HG03103 (cell line): ENCODE measurements at regions not wholly inside any gene's neighbourhood (a gene's known extent, or its start where the extent isn't known, plus 50 kb on each side); places are given as distances from the start of the nearest gene placed in this dataset.

Experiments used
- ATAC-seq: cut with Tn5 transposase; IDR thresholded peaks from one replicate; pipeline ENCODE4 v1.9.1; 2021; ENCODE audit warnings: low read depth; ENCODE audit not compliant: unreplicated experiment

- ATAC-seq: no peak
These were observed 305.3 kb downstream of the SLC6A15 start for GRCh38 chr12:84607170-84607819.

- no peak for ATAC-seq
These were observed 306.6 kb downstream of the SLC6A15 start for GRCh38 chr12:84605983-84606382.

GRCh38 chr12:84604551-84604950, 308.0 kb downstream of the SLC6A15 start:
- ATAC-seq: no peak

GRCh38 chr12:84603484-84604248, 308.9 kb downstream of the SLC6A15 start:
- ATAC-seq: no peak

GRCh38 chr12:84601483-84601882, 311.1 kb downstream of the SLC6A15 start:
- ATAC-seq: no peak

- no peak for ATAC-seq
These were observed 313.1 kb downstream of the SLC6A15 start for GRCh38 chr12:84599539-84599938.

- ATAC-seq: no peak
These were observed 316.3 kb downstream of the SLC6A15 start for GRCh38 chr12:84596266-84596665.

- ATAC-seq: no peak
These were observed 318.4 kb downstream of the SLC6A15 start for GRCh38 chr12:84594157-84594556.

- ATAC-seq: no peak
These were observed 326.7 kb downstream of the SLC6A15 start for GRCh38 chr12:84585776-84586395.

- ATAC-seq: no peak
These were observed 340.4 kb downstream of the SLC6A15 start for GRCh38 chr12:84572196-84572595.

GRCh38 chr12:84562331-84562730, 350.3 kb downstream of the SLC6A15 start:
- ATAC-seq: no peak

- ATAC-seq: no peak
These were observed 351.2 kb downstream of the SLC6A15 start for GRCh38 chr12:84561351-84561750.

GRCh38 chr12:84554199-84554723, 358.3 kb downstream of the SLC6A15 start:
- ATAC-seq: no peak

GRCh38 chr12:84553331-84554117, 359.1 kb downstream of the SLC6A15 start:
- no peak for ATAC-seq

GRCh38 chr12:84551373-84551772, 361.2 kb downstream of the SLC6A15 start:
- ATAC-seq: no peak

- no peak for ATAC-seq
These were observed 362.1 kb downstream of the SLC6A15 start for GRCh38 chr12:84550518-84550917.

- ATAC-seq: no peak
These were observed 370.3 kb downstream of the SLC6A15 start for GRCh38 chr12:84542289-84542688.

- ATAC-seq: no peak
These were observed 374.9 kb downstream of the SLC6A15 start for GRCh38 chr12:84537666-84538065.

- no peak for ATAC-seq
These were observed 399.8 kb downstream of the SLC6A15 start for GRCh38 chr12:84512751-84513150.

- ATAC-seq: no peak
These were observed 403.7 kb downstream of the SLC6A15 start for GRCh38 chr12:84508851-84509260.
